Muscle layer of duodenum (tissue), 2 donors: ENCODE measurements at regions not wholly inside any gene's neighbourhood (a gene's known extent, or its start where the extent isn't known, plus 50 kb on each side); places are given as distances from the start of the nearest gene placed in this dataset.

Experiments used
- H3K27ac ChIP-seq: one replicate; pipeline ENCODE4 v1.7.0; 2013; ENCODE audit warnings: mild to moderate bottlenecking, low read length
- H3K27me3 ChIP-seq: one replicate; pipeline ENCODE4 v1.7.0; 2013; ENCODE audit warnings: low read depth, mild to moderate bottlenecking, control low read depth, low read length
- H3K36me3 ChIP-seq, 2 donors: one replicate each; pipeline ENCODE4 v1.7.0; 2013; ENCODE audit warnings: low read length in 2 of 2, control low read depth in 1 of 2, mild to moderate bottlenecking in 1 of 2; ENCODE audit not compliant: insufficient read depth in 2 of 2, control insufficient read depth in 1 of 2
- H3K4me1 ChIP-seq, 2 donors: one replicate each; pipeline ENCODE4 v1.7.0; 2013; ENCODE audit warnings: low read length in 2 of 2, mild to moderate bottlenecking in 2 of 2, control low read depth in 1 of 2, moderate library complexity in 1 of 2; ENCODE audit not compliant: insufficient read depth in 2 of 2, control insufficient read depth in 1 of 2
- H3K4me3 ChIP-seq, 2 donors: one replicate each; pipeline ENCODE4 v1.7.0; 2013; ENCODE audit warnings: low read length in 2 of 2, low read depth in 1 of 2, mild to moderate bottlenecking in 1 of 2
- H3K9me3 ChIP-seq, 2 donors: one replicate each; pipeline ENCODE4 v1.7.0; 2013; ENCODE audit warnings: low read length in 2 of 2, control low read depth in 1 of 2, mild to moderate bottlenecking in 1 of 2; ENCODE audit not compliant: control insufficient read depth in 1 of 2
- donor health status: healthy.

GRCh38 chr7:46852795-46853194, 729.1 kb downstream of the TNS3 start:
- H3K4me1 ChIP-seq, result no peaks in the 10 kb centered on the region
- no peak overlapping the region for H3K27ac ChIP-seq
- H3K4me3 ChIP-seq, result no peak overlapping the region
- H3K9me3 ChIP-seq, result no peaks in the 10 kb centered on the region
- no peaks in the 10 kb centered on the region for H3K27me3 ChIP-seq
- no peaks in the 10 kb centered on the region for H3K36me3 ChIP-seq

GRCh38 chr7:46850563-46851330, 731.2 kb downstream of the TNS3 start:
- no peaks in the 10 kb centered on the region for H3K4me1 ChIP-seq
- no peak overlapping the region for H3K27ac ChIP-seq
- no peaks in the 10 kb centered on the region for H3K27me3 ChIP-seq
- H3K9me3 ChIP-seq, result no peaks in the 10 kb centered on the region
- no peaks in the 10 kb centered on the region for H3K36me3 ChIP-seq
- H3K4me3 ChIP-seq, result no peak overlapping the region

- Histone ChIP-seq H3K27me3 (no peaks in the 10 kb centered on the region), H3K4me3 (no peak overlapping the region), H3K9me3 (no peaks in the 10 kb centered on the region), H3K4me1 (no peaks in the 10 kb centered on the region), H3K36me3 (no peaks in the 10 kb centered on the region), H3K27ac (no peak overlapping the region)
These were observed 733.0 kb downstream of the TNS3 start for GRCh38 chr7:46848944-46849343.

GRCh38 chr7:46848311-46848710, 733.6 kb downstream of the TNS3 start:
- Histone ChIP-seq H3K36me3 (no peaks in the 10 kb centered on the region), H3K27ac (no peak overlapping the region), H3K4me3 (no peak overlapping the region), H3K4me1 (no peaks in the 10 kb centered on the region), H3K27me3 (no peaks in the 10 kb centered on the region), H3K9me3 (no peaks in the 10 kb centered on the region)

GRCh38 chr7:46847126-46847525, 734.8 kb downstream of the TNS3 start:
- H3K4me1 ChIP-seq, result no peaks in the 10 kb centered on the region
- no peak overlapping the region for H3K27ac ChIP-seq
- no peaks in the 10 kb centered on the region for H3K36me3 ChIP-seq
- no peaks in the 10 kb centered on the region for H3K9me3 ChIP-seq
- H3K27me3 ChIP-seq, result no peaks in the 10 kb centered on the region
- no peak overlapping the region for H3K4me3 ChIP-seq

GRCh38 chr7:46844486-46844885, 737.4 kb downstream of the TNS3 start:
- Histone ChIP-seq H3K36me3 (no peaks in the 10 kb centered on the region), H3K9me3 (no peaks in the 10 kb centered on the region), H3K27ac (no peak overlapping the region), H3K4me3 (no peak overlapping the region), H3K27me3 (no peaks in the 10 kb centered on the region), H3K4me1 (no peaks in the 10 kb centered on the region)

- H3K4me1 ChIP-seq, result no peaks in the 10 kb centered on the region
- H3K36me3 ChIP-seq, result no peaks in the 10 kb centered on the region
- H3K27me3 ChIP-seq, result no peaks in the 10 kb centered on the region
- no peak overlapping the region for H3K4me3 ChIP-seq
- H3K9me3 ChIP-seq, result no peaks in the 10 kb centered on the region
- no peak overlapping the region for H3K27ac ChIP-seq
These were observed 740.7 kb downstream of the TNS3 start for GRCh38 chr7:46841248-46841647.

GRCh38 chr7:46839651-46840050, 742.3 kb downstream of the TNS3 start:
- no peaks in the 10 kb centered on the region for H3K4me1 ChIP-seq
- H3K9me3 ChIP-seq, result no peaks in the 10 kb centered on the region
- no peak overlapping the region for H3K27ac ChIP-seq
- no peaks in the 10 kb centered on the region for H3K36me3 ChIP-seq
- no peak overlapping the region for H3K4me3 ChIP-seq
- H3K27me3 ChIP-seq, result no peaks in the 10 kb centered on the region

GRCh38 chr7:46838463-46838862, 743.4 kb downstream of the TNS3 start:
- Histone ChIP-seq H3K27me3 (no peaks in the 10 kb centered on the region), H3K27ac (no peak overlapping the region), H3K4me1 (no peaks in the 10 kb centered on the region), H3K4me3 (no peak overlapping the region), H3K9me3 (no peaks in the 10 kb centered on the region), H3K36me3 (no peaks in the 10 kb centered on the region)

- no peaks in the 10 kb centered on the region for H3K36me3 ChIP-seq
- no peak overlapping the region for H3K4me3 ChIP-seq
- H3K27ac ChIP-seq, result no peak overlapping the region
- H3K9me3 ChIP-seq, result no peaks in the 10 kb centered on the region
- no peaks in the 10 kb centered on the region for H3K27me3 ChIP-seq
- no peaks in the 10 kb centered on the region for H3K4me1 ChIP-seq
These were observed 746.4 kb downstream of the TNS3 start for GRCh38 chr7:46835556-46835955.

GRCh38 chr7:46834921-46835320, 747.0 kb downstream of the TNS3 start:
- Histone ChIP-seq H3K4me3 (no peak overlapping the region), H3K4me1 (no peaks in the 10 kb centered on the region), H3K27ac (no peak overlapping the region), H3K36me3 (no peaks in the 10 kb centered on the region), H3K9me3 (no peaks in the 10 kb centered on the region), H3K27me3 (no peaks in the 10 kb centered on the region)

GRCh38 chr7:46833197-46833596, 748.7 kb downstream of the TNS3 start:
- no peaks in the 10 kb centered on the region for H3K4me1 ChIP-seq
- H3K4me3 ChIP-seq, result no peak overlapping the region
- H3K9me3 ChIP-seq, result peaks cover 0 to 4% of the 10 kb centered on the region in 2 donors
- H3K27ac ChIP-seq, result no peak overlapping the region
- H3K27me3 ChIP-seq, result no peaks in the 10 kb centered on the region
- no peaks in the 10 kb centered on the region for H3K36me3 ChIP-seq
